ENCODE measurements at regions not wholly inside any gene's neighbourhood (a gene's known extent, or its start where the extent isn't known, plus 50 kb on each side); places are given as distances from the start of the nearest gene placed in this dataset.

GRCh38 chr22:22038178-22038880, 55.7 kb upstream of the TOP3B start:
- Histone ChIP-seq H3K18ac (ENCODE audit: low read length) (no peak overlapping the region), H2AFZ (ENCODE audit: insufficient read depth, low read length, poor library complexity) (no peak overlapping the region), H2BK120ac (ENCODE audit: insufficient read depth, low read length, poor library complexity) (no peak overlapping the region), H3K27ac (ENCODE audit: low read depth, low read length) (no peak overlapping the region), H3K23ac (ENCODE audit: low read length) (no peak overlapping the region), H4K12ac (ENCODE audit: low read depth, low read length) (no peak overlapping the region), H3K79me1 (ENCODE audit: low read length) (no peaks in the 10 kb centered on the region), H3K14ac (ENCODE audit: low read length) (no peak overlapping the region), H3K9me3 (ENCODE audit: insufficient read depth, low read depth, low read length) (no peaks in the 10 kb centered on the region), H3K4me1 (ENCODE audit: control insufficient read depth in 1 of 2, insufficient read depth in 2 of 2, low read length in 2 of 2) (no peaks in the 10 kb centered on the region), H2BK5ac (ENCODE audit: low read depth, low read length, poor library complexity) (no peak overlapping the region), H3K4me2 (ENCODE audit: low read length) (no peak overlapping the region), H3K9ac (ENCODE audit: low read length) (no peak overlapping the region), H2AK5ac (ENCODE audit: low read length) (no peak overlapping the region), H3K27me3 (ENCODE audit: insufficient read depth, low read length) (no peaks in the 10 kb centered on the region), H4K8ac (ENCODE audit: low read depth, low read length) (no peak overlapping the region), H4K91ac (ENCODE audit: low read depth, low read length) (no peak overlapping the region), H2BK12ac (ENCODE audit: low read length) (no peak overlapping the region), H3K4ac (ENCODE audit: low read depth, low read length) (no peak overlapping the region), H3K79me2 (ENCODE audit: control insufficient read depth, insufficient read depth, low read length, poor library complexity) (no peaks in the 10 kb centered on the region), H3K4me3 (ENCODE audit: low read depth, low read length) (no peak overlapping the region), H3K36me3 (ENCODE audit: control insufficient read depth in 1 of 2, insufficient read depth in 2 of 2, low read length in 2 of 2) (no peaks in the 10 kb centered on the region)
- no peak for DNase-seq
- no CpG with 5 or more reads among the region's 1 CpG for WGBS (ENCODE audit: extremely low coverage, insufficient coverage, insufficient read length)

GRCh38 chr22:22037740-22038139, 55.2 kb upstream of the TOP3B start:
- WGBS (ENCODE audit: extremely low coverage, insufficient coverage, insufficient read length), result no CpG with 5 or more reads among the region's 1 CpG
- Histone ChIP-seq H3K4me1 (ENCODE audit: control insufficient read depth in 1 of 2, insufficient read depth in 2 of 2, low read length in 2 of 2) (no peaks in the 10 kb centered on the region), H3K14ac (ENCODE audit: low read length) (no peak overlapping the region), H3K23ac (ENCODE audit: low read length) (no peak overlapping the region), H2BK120ac (ENCODE audit: insufficient read depth, low read length, poor library complexity) (no peak overlapping the region), H2AK5ac (ENCODE audit: low read length) (no peak overlapping the region), H2BK5ac (ENCODE audit: low read depth, low read length, poor library complexity) (no peak overlapping the region), H3K18ac (ENCODE audit: low read length) (no peak overlapping the region), H4K12ac (ENCODE audit: low read depth, low read length) (no peak overlapping the region), H3K4ac (ENCODE audit: low read depth, low read length) (no peak overlapping the region), H3K79me2 (ENCODE audit: control insufficient read depth, insufficient read depth, low read length, poor library complexity) (no peaks in the 10 kb centered on the region), H3K27ac (ENCODE audit: low read depth, low read length) (no peak overlapping the region), H3K4me2 (ENCODE audit: low read length) (no peak overlapping the region), H2AFZ (ENCODE audit: insufficient read depth, low read length, poor library complexity) (no peak overlapping the region), H2BK12ac (ENCODE audit: low read length) (no peak overlapping the region), H3K27me3 (ENCODE audit: insufficient read depth, low read length) (no peaks in the 10 kb centered on the region), H3K79me1 (ENCODE audit: low read length) (no peaks in the 10 kb centered on the region), H3K36me3 (ENCODE audit: control insufficient read depth in 1 of 2, insufficient read depth in 2 of 2, low read length in 2 of 2) (no peaks in the 10 kb centered on the region), H4K8ac (ENCODE audit: low read depth, low read length) (no peak overlapping the region), H3K9ac (ENCODE audit: low read length) (no peak overlapping the region), H3K9me3 (ENCODE audit: insufficient read depth, low read depth, low read length) (no peaks in the 10 kb centered on the region), H4K91ac (ENCODE audit: low read depth, low read length) (no peak overlapping the region), H3K4me3 (ENCODE audit: low read depth, low read length) (no peak overlapping the region)
- DNase-seq, result no peak

- Histone ChIP-seq H3K4ac (ENCODE audit: low read depth, low read length) (no peak overlapping the region), H3K9ac (ENCODE audit: low read length) (no peak overlapping the region), H3K27ac (ENCODE audit: low read depth, low read length) (no peak overlapping the region), H4K8ac (ENCODE audit: low read depth, low read length) (no peak overlapping the region), H3K14ac (ENCODE audit: low read length) (no peak overlapping the region), H2BK12ac (ENCODE audit: low read length) (no peak overlapping the region), H3K4me2 (ENCODE audit: low read length) (no peak overlapping the region), H3K23ac (ENCODE audit: low read length) (no peak overlapping the region), H3K4me3 (ENCODE audit: low read depth, low read length) (no peak overlapping the region), H3K18ac (ENCODE audit: low read length) (no peak overlapping the region), H3K27me3 (ENCODE audit: insufficient read depth, low read length) (no peaks in the 10 kb centered on the region), H2AK5ac (ENCODE audit: low read length) (no peak overlapping the region), H2BK5ac (ENCODE audit: low read depth, low read length, poor library complexity) (no peak overlapping the region), H2AFZ (ENCODE audit: insufficient read depth, low read length, poor library complexity) (no peak overlapping the region), H3K79me2 (ENCODE audit: control insufficient read depth, insufficient read depth, low read length, poor library complexity) (no peaks in the 10 kb centered on the region), H3K36me3 (ENCODE audit: control insufficient read depth in 1 of 2, insufficient read depth in 2 of 2, low read length in 2 of 2) (no peaks in the 10 kb centered on the region), H4K12ac (ENCODE audit: low read depth, low read length) (no peak overlapping the region), H3K4me1 (ENCODE audit: control insufficient read depth in 1 of 2, insufficient read depth in 2 of 2, low read length in 2 of 2) (no peaks in the 10 kb centered on the region), H3K79me1 (ENCODE audit: low read length) (no peaks in the 10 kb centered on the region), H3K9me3 (ENCODE audit: insufficient read depth, low read depth, low read length) (peaks cover 3% of the 10 kb centered on the region), H4K91ac (ENCODE audit: low read depth, low read length) (no peak overlapping the region), H2BK120ac (ENCODE audit: insufficient read depth, low read length, poor library complexity) (no peak overlapping the region)
- DNase-seq, result no peak
These were observed 54.6 kb upstream of the TOP3B start for GRCh38 chr22:22037229-22037628.

DNA sequence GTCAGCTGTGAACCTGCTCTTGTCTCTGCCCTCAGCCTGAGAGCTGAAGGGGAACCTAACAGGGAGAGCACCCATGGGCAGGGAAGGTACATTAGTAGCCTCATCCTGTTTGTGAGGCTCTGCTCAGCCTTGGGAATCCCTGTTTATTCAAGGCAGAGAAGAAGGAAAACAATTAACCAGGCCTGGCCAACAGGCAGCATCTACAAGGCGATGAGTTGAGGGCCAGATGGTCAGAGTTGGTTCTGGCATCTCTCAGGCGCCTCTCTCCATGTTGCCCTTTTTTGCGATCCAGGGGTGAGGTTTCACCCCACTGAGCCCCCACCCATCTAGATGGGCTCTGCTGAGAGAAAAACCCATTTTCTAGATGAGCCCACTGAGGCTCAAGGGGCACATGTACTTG, 54.0 kb upstream of the TOP3B start:
- Histone ChIP-seq H3K9me3 (ENCODE audit: insufficient read depth, low read depth, low read length) (peaks cover 3% of the 10 kb centered on the region), H4K8ac (ENCODE audit: low read depth, low read length) (no peak overlapping the region), H3K27ac (ENCODE audit: low read depth, low read length) (no peak overlapping the region), H3K36me3 (ENCODE audit: control insufficient read depth in 1 of 2, insufficient read depth in 2 of 2, low read length in 2 of 2) (no peaks in the 10 kb centered on the region), H3K4me2 (ENCODE audit: low read length) (no peak overlapping the region), H2BK12ac (ENCODE audit: low read length) (no peak overlapping the region), H2AFZ (ENCODE audit: insufficient read depth, low read length, poor library complexity) (no peak overlapping the region), H3K4ac (ENCODE audit: low read depth, low read length) (no peak overlapping the region), H3K79me1 (ENCODE audit: low read length) (no peaks in the 10 kb centered on the region), H3K14ac (ENCODE audit: low read length) (no peak overlapping the region), H3K9ac (ENCODE audit: low read length) (no peak overlapping the region), H3K27me3 (ENCODE audit: insufficient read depth, low read length) (no peaks in the 10 kb centered on the region), H2BK5ac (ENCODE audit: low read depth, low read length, poor library complexity) (no peak overlapping the region), H4K91ac (ENCODE audit: low read depth, low read length) (no peak overlapping the region), H4K12ac (ENCODE audit: low read depth, low read length) (no peak overlapping the region), H3K4me1 (ENCODE audit: control insufficient read depth in 1 of 2, insufficient read depth in 2 of 2, low read length in 2 of 2) (no peaks in the 10 kb centered on the region), H2BK120ac (ENCODE audit: insufficient read depth, low read length, poor library complexity) (no peak overlapping the region), H3K23ac (ENCODE audit: low read length) (no peak overlapping the region), H3K4me3 (ENCODE audit: low read depth, low read length) (no peak overlapping the region), H2AK5ac (ENCODE audit: low read length) (no peak overlapping the region), H3K18ac (ENCODE audit: low read length) (no peak overlapping the region), H3K79me2 (ENCODE audit: control insufficient read depth, insufficient read depth, low read length, poor library complexity) (no peaks in the 10 kb centered on the region)
- WGBS (ENCODE audit: extremely low coverage, insufficient coverage, insufficient read length), result no CpG with 5 or more reads among the region's 3 CpGs
- DNase-seq, result no peak

Measured in trophoblast cell (in vitro differentiated cells and primary cell).